CD4-positive, alpha-beta T cell treated with Interleukin-1 beta for 1 hour (primary cell): ENCODE measurements at regions not wholly inside any gene's neighbourhood (a gene's known extent, or its start where the extent isn't known, plus 50 kb on each side); places are given as distances from the start of the nearest gene placed in this dataset.
A peak's percentile ranks its signal among the peaks of the same experiment; 100 is the strongest.

Experiments
- DNase-seq, 2 donors: peaks; one replicate each; pipeline ENCODE4 v3.0.0-alpha.2; 2020 to 2022

DNA sequence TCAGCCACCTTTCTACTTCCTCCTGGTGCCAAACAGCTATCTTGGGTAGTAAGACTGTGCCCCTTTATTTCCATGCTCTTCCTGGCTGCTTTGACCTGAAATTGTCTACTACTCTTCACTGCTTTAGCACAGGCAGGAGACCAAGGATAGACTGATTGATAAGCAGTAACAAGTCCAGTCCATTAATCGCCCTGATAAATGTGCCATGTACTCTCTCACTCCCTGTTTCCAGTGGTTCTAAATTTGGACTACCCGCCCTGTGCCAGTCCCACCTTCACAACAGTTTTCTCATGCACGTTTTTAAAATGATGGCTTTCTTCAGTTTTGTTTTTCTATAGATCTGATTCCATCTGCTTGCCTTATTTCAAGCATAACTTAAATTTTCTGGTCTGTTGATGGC, 189.6 kb upstream of the RBMS1 start:
- no peak for DNase-seq

GRCh38 chr2:160687629-160688028, 194.0 kb upstream of the RBMS1 start:
- no peak for DNase-seq

DNA sequence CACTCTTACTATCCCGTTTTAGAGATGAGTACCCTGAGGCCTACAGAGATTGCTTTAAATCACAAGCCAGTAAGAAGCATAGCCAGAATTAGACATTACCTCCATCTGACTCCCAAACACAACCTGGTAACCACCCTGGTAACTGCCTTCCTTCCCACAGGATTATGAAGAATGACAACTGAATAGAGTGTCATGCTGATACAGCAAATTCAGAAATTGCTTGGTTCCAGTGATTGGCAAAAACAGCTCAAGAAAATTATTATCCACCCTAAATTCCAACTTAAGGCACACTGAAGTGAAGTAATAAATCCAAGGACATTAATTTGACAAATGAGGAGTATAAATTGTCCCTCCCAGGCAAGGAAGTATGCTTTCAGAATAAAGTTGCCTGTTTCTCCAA, 195.8 kb upstream of the RBMS1 start:
- no peak for DNase-seq

DNA sequence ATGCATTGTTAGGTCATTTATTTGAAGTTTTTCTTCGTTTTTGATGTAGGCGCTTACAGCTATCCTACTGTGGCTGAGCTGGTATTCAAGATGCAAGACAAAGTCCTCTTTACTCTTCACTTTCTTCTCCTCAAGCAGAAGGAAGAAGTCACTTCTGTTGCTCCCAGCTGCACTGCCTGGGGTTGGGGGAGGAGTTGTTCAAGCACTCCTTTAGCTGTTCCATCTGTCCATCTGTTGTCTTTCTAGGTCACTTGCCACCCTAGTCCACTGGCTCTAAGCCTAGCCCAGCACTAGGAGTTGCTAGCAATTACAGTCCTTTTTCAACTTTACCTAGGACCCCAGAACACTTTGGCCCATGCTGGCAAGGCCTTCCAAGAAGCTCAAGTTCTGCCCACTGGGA, 200.6 kb upstream of the RBMS1 start:
- DNase-seq: no peak

DNA sequence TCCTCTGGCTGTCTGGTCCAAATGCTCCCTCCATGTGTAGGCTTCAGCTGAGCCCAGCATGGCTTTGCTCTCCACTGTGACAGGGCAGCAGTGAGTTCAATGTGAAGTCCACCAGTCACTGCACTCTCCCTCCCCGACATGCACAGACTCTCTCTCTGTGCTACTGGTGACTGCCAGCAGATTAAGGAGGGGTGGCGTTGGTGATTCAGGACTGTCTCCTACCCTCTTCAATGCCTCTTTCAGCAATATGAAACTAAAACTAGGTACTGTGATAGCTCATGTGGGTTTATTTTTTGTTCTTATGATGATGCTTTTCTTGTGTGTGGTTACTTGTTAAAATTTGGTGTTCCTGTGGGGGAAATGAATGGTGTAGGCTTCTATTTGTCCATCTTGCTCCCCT, 201.0 kb upstream of the RBMS1 start:
- no peak for DNase-seq

DNA sequence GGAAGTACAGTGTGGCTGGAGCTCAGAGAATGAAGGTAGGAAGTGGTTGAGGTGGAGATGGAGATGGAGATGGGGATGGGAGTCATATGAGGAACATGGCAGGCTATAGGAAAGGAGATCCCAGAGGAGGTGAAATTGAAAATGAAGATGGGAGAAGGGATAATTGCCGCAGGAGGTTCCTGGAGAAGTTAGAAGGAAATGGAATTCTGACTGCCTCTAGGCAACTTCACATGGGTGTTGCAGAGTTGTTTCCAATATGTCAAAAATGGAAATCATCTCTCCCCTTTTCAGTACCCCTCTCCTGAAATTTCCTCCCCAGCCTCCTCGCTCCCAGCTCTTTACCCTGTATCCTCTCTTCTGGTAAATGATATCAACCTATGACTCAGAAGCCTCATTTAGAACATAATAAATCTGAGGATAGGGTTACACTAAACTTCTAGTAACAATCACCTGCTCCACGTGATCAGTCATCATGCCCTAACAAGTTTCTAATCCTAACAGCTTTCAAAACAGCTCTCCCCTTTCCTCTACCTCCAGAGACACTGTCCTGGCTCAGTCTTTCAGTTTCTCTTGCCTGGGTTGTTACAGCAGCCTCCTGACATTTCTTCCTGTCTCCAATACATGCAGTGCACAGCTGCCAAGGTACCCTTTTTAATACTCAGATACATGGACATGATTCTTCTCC, 201.9 kb upstream of the RBMS1 start:
- DNase-seq: no peak

- DNase-seq: no peak
Measured at GRCh38 chr2:160696087-160696452, 202.5 kb upstream of the RBMS1 start.

DNA sequence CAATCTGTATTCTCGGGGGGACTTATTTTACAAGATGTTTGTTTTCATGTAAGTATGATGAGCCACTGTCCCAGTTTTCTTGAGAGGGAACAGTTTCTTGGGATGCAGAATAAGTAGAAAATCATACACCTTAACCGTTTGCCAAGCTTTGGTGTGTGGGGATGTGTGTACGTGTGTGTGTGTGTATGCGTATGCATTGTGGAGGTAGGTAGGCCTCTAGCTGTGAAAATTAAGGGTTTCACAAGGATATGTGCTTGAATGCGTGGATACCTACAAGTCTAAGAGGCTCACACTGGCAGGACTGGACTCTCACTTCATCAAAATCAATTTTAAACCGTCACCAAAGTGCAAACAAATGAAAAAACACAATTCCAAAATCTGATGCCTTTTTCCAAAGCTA, 204.2 kb upstream of the RBMS1 start:
- no peak for DNase-seq

GRCh38 chr2:160700021-160700814, 206.6 kb upstream of the RBMS1 start:
- no peak for DNase-seq

DNA sequence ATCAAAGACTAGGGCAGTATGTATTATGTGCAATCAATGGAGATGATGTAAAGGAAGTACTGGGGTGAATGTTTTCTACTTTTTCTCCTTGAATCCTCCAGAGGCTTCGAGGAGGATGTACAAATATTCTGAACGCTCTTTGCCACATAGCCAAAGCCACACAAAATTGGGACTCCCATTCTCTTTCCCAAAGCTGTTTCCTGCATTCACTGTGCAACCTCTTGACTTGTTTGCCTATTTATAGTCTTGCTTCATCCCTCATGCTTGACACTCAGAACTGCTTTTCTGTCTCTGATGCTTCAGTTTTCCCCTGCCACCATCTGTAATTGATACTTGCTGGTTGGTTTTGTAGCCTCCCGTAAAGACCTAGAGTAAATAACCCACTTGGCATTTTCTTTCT, 208.2 kb upstream of the RBMS1 start:
- DNase-seq: no peak

- no peak for DNase-seq
Measured at GRCh38 chr2:160702754-160703153, 209.1 kb upstream of the RBMS1 start.

DNA sequence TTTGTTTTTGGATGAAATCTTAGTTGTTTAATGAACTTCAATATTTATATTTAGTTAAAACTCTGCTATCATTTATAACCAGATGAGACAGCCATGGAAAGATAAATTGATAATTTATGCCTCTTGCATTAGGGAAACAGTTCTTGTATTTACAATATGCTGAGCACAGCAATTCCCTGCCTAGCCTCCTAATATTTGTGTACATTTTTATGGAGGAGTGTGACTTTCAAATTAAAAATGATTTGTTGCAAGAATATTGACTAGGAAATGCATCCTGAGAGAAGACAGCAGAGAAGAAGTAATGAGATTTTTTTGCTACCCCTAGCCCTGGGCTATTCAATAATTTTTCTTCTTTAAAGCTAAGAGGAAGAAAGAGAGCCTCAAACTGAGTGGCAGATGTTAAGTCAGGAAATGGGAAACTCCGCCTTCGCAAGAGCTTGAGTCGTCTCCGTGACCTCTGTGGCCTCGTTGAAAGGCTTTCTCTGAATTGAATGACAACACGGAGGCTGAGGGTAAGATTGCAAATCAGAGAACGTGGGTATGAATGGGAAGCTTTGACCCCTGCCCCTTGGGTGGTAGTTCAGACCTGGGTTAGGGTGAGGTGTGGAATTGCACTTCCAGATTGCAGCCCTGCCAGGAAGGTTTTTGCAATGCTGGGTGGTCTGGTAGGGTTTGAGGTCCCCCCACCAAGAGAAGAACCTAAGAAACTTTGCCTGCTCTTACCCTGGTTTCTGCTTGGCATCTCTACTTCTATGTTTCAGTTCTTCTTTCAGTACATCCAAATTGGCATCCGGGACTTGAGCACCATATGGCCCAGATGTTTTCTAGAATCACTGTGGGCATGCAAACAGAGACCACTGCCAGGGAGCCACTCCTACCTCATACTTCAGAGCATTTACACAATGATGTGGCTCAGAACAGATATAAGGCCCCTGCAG, 210.3 kb upstream of the RBMS1 start:
- peak; percentile 12 to 34 for DNase-seq

DNA sequence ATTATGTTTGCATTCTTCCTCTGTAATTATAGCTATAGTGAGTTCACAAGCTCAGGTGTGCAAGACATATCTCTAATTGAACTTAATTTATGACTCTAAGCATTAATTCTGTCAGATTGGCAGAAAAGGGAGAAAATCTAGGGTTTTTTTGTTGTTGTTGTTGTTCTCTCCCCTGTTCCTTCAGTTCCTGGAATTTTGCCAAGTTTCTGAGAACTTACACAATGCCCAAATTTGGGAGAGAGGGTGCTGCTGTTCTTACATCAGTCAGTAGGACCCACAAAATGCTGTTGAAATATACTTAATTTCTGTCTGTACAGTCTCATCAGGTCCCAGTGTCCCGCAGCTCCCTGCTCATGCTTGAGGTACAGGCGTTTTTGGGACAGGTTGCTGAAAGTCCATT, 221.8 kb upstream of the RBMS1 start:
- DNase-seq: no peak

- no peak for DNase-seq
Measured at GRCh38 chr2:160719116-160719515, 225.5 kb upstream of the RBMS1 start.

DNA sequence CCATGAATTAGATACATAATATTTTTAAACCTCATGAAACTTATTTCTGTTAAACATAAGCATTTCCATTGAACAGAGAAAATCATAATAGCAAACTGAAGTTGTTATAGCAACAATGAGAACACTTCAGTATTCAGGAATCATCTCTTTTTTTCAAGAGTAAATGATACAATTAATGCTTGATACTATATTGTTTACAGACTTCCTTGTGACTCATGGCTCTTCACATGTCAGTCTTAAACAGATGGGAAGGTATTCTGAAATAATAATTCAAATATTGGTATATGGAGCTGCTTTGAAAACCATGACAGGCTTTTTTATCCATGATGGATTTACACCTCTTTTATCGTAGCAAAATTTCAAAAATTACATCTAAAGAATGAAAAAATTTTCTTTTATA, 226.5 kb upstream of the RBMS1 start:
- no peak for DNase-seq

GRCh38 chr2:160721089-160722040, 227.8 kb upstream of the RBMS1 start:
- DNase-seq: no peak

- DNase-seq: no peak
Measured at GRCh38 chr2:160726046-160726445, 232.4 kb upstream of the RBMS1 start.

GRCh38 chr2:160730296-160730995, 236.8 kb upstream of the RBMS1 start:
- no peak for DNase-seq

GRCh38 chr2:160731415-160731814, 237.8 kb upstream of the RBMS1 start:
- DNase-seq: no peak

DNA sequence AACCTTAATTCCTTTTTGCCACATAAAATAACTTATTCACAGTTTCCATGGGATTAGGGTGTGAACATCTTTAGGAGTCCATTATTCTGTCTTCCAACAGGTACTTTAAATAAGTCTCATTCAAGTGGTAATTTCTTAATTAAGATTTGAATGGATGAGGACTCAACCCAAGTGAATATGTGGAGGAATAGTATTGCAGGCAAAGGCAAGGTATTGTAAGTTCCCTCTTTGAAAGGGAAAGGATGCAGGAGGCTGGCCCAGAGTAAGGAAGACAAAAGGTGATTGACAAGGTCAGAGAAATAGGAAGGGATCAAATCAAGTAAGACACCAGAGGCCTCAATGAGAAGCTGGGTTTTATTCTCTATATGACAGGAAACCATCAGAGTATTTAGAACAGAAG, 238.2 kb upstream of the RBMS1 start:
- DNase-seq: no peak

DNA sequence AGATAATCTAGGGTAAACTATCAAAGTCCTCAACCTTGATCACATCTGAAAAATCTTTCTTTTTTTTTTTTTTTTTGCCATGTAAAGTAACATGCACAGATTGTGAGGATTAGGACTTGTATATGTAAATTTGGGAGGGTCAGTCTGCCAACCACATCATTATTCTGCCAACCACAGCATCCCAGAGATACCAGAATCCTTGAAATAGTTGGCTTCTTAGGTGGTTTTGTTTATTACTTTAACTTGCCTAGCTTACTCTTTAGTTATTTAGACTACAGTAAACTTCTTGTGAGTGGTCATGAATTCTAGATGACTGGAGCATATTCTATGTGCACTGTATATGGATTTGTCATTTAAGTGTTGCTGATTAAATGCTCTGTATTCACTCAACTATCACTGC, 242.1 kb upstream of the RBMS1 start:
- DNase-seq: no peak
